Keratinocyte (primary cell): ENCODE measurements at regions not wholly inside any gene's neighbourhood (a gene's known extent, or its start where the extent isn't known, plus 50 kb on each side); places are given as distances from the start of the nearest gene placed in this dataset.

Experiments
- DNase-seq: peaks from one replicate; pipeline ENCODE4 v3.0.0-alpha.2; 2011; ENCODE audit warnings: low read depth, missing footprints, low spot score
- FAIRE-seq: peaks from 2 replicates; lab custom pipeline; 2011; peaks lifted over from hg19 to GRCh38; lab: Jason Lieb, UNC
- H2AFZ ChIP-seq: 2 replicates; pipeline ENCODE4 v1.6.0; 2012; ENCODE audit warnings: low read length, control low read depth, inconsistent platforms; ENCODE audit not compliant: control insufficient read depth
- H3K27ac ChIP-seq: 2 replicates; pipeline ENCODE4 v1.5.1; 2011; ENCODE audit warnings: low read length; ENCODE audit not compliant: control insufficient read depth, insufficient read depth
- H3K27me3 ChIP-seq: 3 replicates; pipeline ENCODE4 v1.6.0; 2011; ENCODE audit warnings: low read length; ENCODE audit not compliant: control insufficient read depth, insufficient read depth; ENCODE audit errors: extremely low read depth
- H3K36me3 ChIP-seq, 2 experiments: 2 replicates in 1 of 2; 3 replicates in 1 of 2; pipeline ENCODE4 v1.5.1; 2011; ENCODE audit warnings: low read length in 2 of 2, mild to moderate bottlenecking in 1 of 2; ENCODE audit not compliant: control insufficient read depth in 2 of 2, insufficient read depth in 2 of 2; ENCODE audit errors: extremely low read depth in 1 of 2
- H3K4me1 ChIP-seq: 3 replicates; pipeline ENCODE4 v1.5.1; 2011; ENCODE audit warnings: low read length; ENCODE audit not compliant: control insufficient read depth, insufficient read depth; ENCODE audit errors: extremely low read depth
- H3K4me2 ChIP-seq: 3 replicates; pipeline ENCODE4 v1.6.0; 2011; ENCODE audit warnings: low read depth, low read length; ENCODE audit not compliant: control insufficient read depth, insufficient read depth; ENCODE audit errors: extremely low read depth
- H3K4me3 ChIP-seq, 3 experiments: fragments of 200-600 bp in 1 of 3; sonication (generic) in 1 of 3; 2 replicates in 2 of 3; 3 replicates in 1 of 3; pipeline ENCODE4 v1.5.1; 2011 to 2016; ENCODE audit warnings: low read length in 3 of 3, mild to moderate bottlenecking in 3 of 3, control low read depth in 2 of 3, inconsistent platforms in 1 of 3, low read depth in 1 of 3, mixed read lengths in 1 of 3, mixed run types in 1 of 3, moderate library complexity in 1 of 3; ENCODE audit not compliant: control insufficient read depth in 2 of 3, insufficient read depth in 2 of 3; ENCODE audit errors: extremely low read depth in 1 of 3
- H3K79me2 ChIP-seq: 2 replicates; pipeline ENCODE4 v1.6.0; 2012; ENCODE audit warnings: low read length; ENCODE audit not compliant: control insufficient read depth, insufficient read depth
- H3K9ac ChIP-seq: 3 replicates; pipeline ENCODE4 v1.6.0; 2011; ENCODE audit warnings: low read length; ENCODE audit not compliant: control insufficient read depth, insufficient read depth; ENCODE audit errors: extremely low read depth
- H3K9me1 ChIP-seq: 3 replicates; pipeline ENCODE4 v1.6.0; 2011; ENCODE audit warnings: low read length; ENCODE audit not compliant: control insufficient read depth, insufficient read depth; ENCODE audit errors: extremely low read depth
- H3K9me3 ChIP-seq: 2 replicates; pipeline ENCODE4 v1.5.1; 2012; ENCODE audit warnings: low read depth, low read length; ENCODE audit not compliant: control insufficient read depth
- H4K20me1 ChIP-seq: 3 replicates; pipeline ENCODE4 v1.6.0; 2011; ENCODE audit warnings: low read length; ENCODE audit not compliant: control insufficient read depth, insufficient read depth; ENCODE audit errors: extremely low read depth
- EZH2 ChIP-seq: IDR thresholded peaks from one replicate; pipeline ENCODE4 v1.6.1; 2012; ENCODE audit warnings: inconsistent platforms, mild to moderate bottlenecking, low read length, moderate library complexity
- dilution Hi-C: fragments of 300-500 bp; cut with MboI; formaldehyde crosslinking; loops from one replicate; pipeline ENCODE4 v1.7.0; 2020; ENCODE audit warnings: low sequenced_read_pairs; ENCODE audit not compliant: extremely low pct_ligation_motif_present
- TF ChIP-seq, protein P1 (sequence below), 3 experiments: IDR thresholded peaks in 1 of 3; conservative IDR thresholded peaks in 1 of 3; optimal IDR thresholded peaks in 1 of 3; 2 replicates in 2 of 3; 3 replicates in 1 of 3; pipeline versions ENCODE3 to v1.5.1; 2011; ENCODE audit warnings: low read length in 3 of 3, mild to moderate bottlenecking in 3 of 3, moderate library complexity in 2 of 3, control low read depth in 1 of 3, inconsistent platforms in 1 of 3; ENCODE audit not compliant: insufficient read depth in 2 of 3; ENCODE audit errors: extremely low read depth in 1 of 3

DNA sequence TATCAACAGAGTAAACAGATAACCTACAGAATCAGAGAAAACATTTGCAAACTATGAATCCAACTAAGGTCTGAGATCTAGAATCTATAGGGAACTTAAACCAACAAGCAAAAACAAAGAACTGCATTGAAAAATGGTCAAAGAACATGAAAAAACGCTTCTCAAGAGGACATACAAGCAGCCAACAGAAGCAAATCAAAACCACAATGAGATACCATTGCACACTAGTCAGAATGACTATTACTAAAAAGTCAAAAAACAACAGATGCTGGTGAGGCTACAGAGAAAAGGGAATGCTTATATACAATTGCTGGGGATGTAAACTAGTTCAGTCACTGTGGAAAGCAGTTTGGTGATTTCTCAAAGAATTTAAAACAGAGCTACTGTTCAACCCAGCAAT is 255.7 kb downstream of the TMEM47 start:
- dilution Hi-C loops = no loop called here

DNA sequence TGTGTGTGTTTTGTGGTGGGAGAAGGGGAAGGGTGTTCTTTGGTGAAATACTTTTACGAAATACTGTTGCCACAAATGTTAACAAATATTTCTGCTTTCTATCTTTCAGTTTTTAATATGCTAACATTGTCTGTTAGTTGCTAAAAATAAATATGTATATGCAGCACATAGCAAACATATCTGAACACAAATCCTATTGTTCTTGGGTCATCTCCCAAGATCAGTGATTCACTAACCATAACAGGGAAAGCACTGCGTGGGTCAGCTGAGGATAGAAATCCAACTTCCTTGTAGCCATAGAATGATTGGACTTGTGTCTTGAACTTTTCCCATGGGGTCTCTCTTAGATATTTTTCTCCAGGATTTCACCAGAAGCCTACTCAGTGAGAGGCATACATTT is 250.3 kb upstream of the FAM47A start:
- H3K4me1 ChIP-seq = no peaks in the 10 kb centered on the region
- no peak for DNase-seq
- no peaks in the 10 kb centered on the region for H3K9me3 ChIP-seq
- no peak overlapping the region for H3K4me3 ChIP-seq
- H3K9ac ChIP-seq = no peak overlapping the region
- H4K20me1 ChIP-seq = no peaks in the 10 kb centered on the region
- H3K9me1 ChIP-seq = no peaks in the 10 kb centered on the region
- no peak overlapping the region for H3K27ac ChIP-seq
- H3K79me2 ChIP-seq = no peaks in the 10 kb centered on the region
- no peak overlapping the region for H2AFZ ChIP-seq
- TF ChIP-seq EZH2 = no peak
- TF ChIP-seq, protein P1, sequence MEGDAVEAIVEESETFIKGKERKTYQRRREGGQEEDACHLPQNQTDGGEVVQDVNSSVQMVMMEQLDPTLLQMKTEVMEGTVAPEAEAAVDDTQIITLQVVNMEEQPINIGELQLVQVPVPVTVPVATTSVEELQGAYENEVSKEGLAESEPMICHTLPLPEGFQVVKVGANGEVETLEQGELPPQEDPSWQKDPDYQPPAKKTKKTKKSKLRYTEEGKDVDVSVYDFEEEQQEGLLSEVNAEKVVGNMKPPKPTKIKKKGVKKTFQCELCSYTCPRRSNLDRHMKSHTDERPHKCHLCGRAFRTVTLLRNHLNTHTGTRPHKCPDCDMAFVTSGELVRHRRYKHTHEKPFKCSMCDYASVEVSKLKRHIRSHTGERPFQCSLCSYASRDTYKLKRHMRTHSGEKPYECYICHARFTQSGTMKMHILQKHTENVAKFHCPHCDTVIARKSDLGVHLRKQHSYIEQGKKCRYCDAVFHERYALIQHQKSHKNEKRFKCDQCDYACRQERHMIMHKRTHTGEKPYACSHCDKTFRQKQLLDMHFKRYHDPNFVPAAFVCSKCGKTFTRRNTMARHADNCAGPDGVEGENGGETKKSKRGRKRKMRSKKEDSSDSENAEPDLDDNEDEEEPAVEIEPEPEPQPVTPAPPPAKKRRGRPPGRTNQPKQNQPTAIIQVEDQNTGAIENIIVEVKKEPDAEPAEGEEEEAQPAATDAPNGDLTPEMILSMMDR (optimal IDR thresholded peaks at IDR 0.05 in 1 of 3, IDR thresholded peaks at IDR 0.05 in 1 of 3, conservative IDR thresholded peaks at IDR 0.05 in 1 of 3; ENCODE audit: extremely low read depth in 1 of 3, insufficient read depth in 2 of 3, low read length in 3 of 3) = no peak
- dilution Hi-C loops = no loop called here
- FAIRE-seq = no peak
- no peak overlapping the region for H3K4me2 ChIP-seq
- no peaks in the 10 kb centered on the region for H3K36me3 ChIP-seq
- H3K27me3 ChIP-seq = no peaks in the 10 kb centered on the region

More for the DNA sequence above, 255.7 kb downstream of the TMEM47 start:
- H3K27ac ChIP-seq = no peak overlapping the region
- TF ChIP-seq, protein P1 (optimal IDR thresholded peaks at IDR 0.05 in 1 of 3, IDR thresholded peaks at IDR 0.05 in 1 of 3, conservative IDR thresholded peaks at IDR 0.05 in 1 of 3; ENCODE audit: extremely low read depth in 1 of 3, insufficient read depth in 2 of 3, low read length in 3 of 3) = no peak
- no peak for TF ChIP-seq EZH2
- no peak overlapping the region for H3K4me2 ChIP-seq
- H3K4me3 ChIP-seq = no peak overlapping the region
- no peaks in the 10 kb centered on the region for H3K9me1 ChIP-seq
- no peaks in the 10 kb centered on the region for H3K9me3 ChIP-seq
- H3K36me3 ChIP-seq = no peaks in the 10 kb centered on the region
- no peaks in the 10 kb centered on the region for H3K4me1 ChIP-seq
- DNase-seq = no peak
- no peak overlapping the region for H2AFZ ChIP-seq
- no peaks in the 10 kb centered on the region for H3K27me3 ChIP-seq
- no peak overlapping the region for H3K9ac ChIP-seq
- no peaks in the 10 kb centered on the region for H3K79me2 ChIP-seq
- no peak for FAIRE-seq
- H4K20me1 ChIP-seq = no peaks in the 10 kb centered on the region
